COLO668 (cell line): ENCODE measurements at regions not wholly inside any gene's neighbourhood (a gene's known extent, or its start where the extent isn't known, plus 50 kb on each side); places are given as distances from the start of the nearest gene placed in this dataset.
"Not testable (repeated sequence)": the region's sequence is repeated elsewhere in the genome, so short reads cannot be mapped to it uniquely, and the experiment has no call there.

ENCODE experiments used
- DNase-seq: peaks from one replicate; lab custom pipeline; 2025; ENCODE audit not compliant: unreplicated experiment; lab: John Stamatoyannopoulos, UW

- no peak for DNase-seq
Measured at GRCh38 chr7:79512261-79512660, 58.8 kb upstream of the MAGI2 start.

DNA sequence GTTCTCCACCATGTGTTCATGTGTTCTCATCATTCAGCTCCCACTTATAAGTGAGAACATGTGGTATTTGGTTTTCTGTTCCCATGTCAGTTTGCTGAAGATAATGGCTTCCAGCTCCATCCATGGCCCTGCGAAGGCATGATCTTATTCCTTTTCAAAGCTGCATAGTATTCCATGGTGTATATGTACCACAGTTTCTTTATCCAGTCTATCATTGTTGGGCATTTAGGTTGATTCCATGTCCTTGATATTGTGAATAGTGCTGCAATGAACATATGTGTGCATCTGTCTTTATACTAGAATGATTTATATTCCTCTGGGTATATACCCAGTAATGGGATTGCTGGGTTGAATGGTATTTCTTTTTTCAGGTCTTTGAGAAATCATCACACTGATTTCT lies 57.6 kb upstream of the MAGI2 start:
- not testable (repeated sequence) for DNase-seq

- DNase-seq: no peak
Measured at GRCh38 chr7:79507131-79507530, 53.7 kb upstream of the MAGI2 start.

- DNase-seq: no peak
Measured at GRCh38 chr7:79506481-79506880, 53.0 kb upstream of the MAGI2 start.

- no peak for DNase-seq
Measured at GRCh38 chr7:79504607-79505389, 51.3 kb upstream of the MAGI2 start.
